Muscle of back (tissue), 3 donors: ENCODE measurements at regions not wholly inside any gene's neighbourhood (a gene's known extent, or its start where the extent isn't known, plus 50 kb on each side); places are given as distances from the start of the nearest gene placed in this dataset.
"Not testable (repeated sequence)": the region's sequence is repeated elsewhere in the genome, so short reads cannot be mapped to it uniquely, and the experiment has no call there.

Experiments
- DNase-seq, 3 donors: peaks; one replicate each; pipeline versions ENCODE4 v3.0.0 to v3.0.0-alpha.2; 2013

- no peak for DNase-seq
These were observed 166.4 kb upstream of the SLC27A6 start for GRCh38 chr5:128798871-128799270.

- no peak for DNase-seq
These were observed 165.3 kb upstream of the SLC27A6 start for GRCh38 chr5:128799945-128800344.

- no peak for DNase-seq
These were observed 164.9 kb upstream of the SLC27A6 start for GRCh38 chr5:128800377-128800776.

- no peak for DNase-seq
These were observed 151.8 kb upstream of the SLC27A6 start for GRCh38 chr5:128813317-128814070.

GRCh38 chr5:128815201-128815600 lies 150.1 kb upstream of the SLC27A6 start:
- DNase-seq, result no peak

GRCh38 chr5:128825826-128826225 lies 139.5 kb upstream of the SLC27A6 start:
- peak in 1 of 3 donors; percentile 25 for DNase-seq

DNA sequence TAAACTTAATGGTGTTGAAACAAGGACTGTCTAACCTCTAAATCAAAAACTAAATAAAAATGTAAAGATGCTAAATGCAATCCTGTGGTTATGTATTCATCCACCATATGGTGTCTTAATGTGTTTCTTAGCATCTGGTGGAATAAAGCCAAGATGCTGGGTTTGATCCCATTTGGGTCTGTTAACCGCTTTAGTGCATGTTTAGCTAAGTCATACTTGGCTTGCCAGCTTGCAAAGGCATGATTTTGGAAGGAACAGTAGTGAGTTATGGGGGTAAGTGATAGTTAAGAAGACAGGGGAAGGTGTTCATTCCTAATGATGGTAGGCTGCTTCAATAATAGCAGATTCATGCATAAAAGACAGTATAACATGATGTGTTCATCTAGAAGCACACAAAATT lies 139.0 kb upstream of the SLC27A6 start:
- DNase-seq, result peak in 2 of 3 donors; percentile 37 to 43

DNA sequence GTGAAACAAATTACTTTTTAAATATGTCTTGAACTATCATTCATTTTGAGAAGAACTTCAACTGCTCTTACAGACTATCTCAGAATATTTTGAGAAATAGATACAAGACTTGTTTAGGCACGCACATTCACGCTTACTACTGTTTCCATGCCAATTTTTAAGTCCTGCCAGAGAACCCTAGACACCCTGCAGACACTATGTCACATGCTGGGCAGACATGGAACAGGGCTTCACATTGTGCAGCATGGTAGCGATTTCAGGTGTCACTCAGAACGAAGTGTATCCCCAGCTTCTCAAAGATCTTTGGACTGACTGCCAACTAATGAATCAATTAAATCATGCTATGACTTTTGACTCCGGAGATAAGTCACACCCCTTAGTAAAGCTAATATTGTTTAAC lies 128.7 kb upstream of the SLC27A6 start:
- DNase-seq, result no peak

GRCh38 chr5:128838623-128839022 lies 126.7 kb upstream of the SLC27A6 start:
- DNase-seq, result no peak

- peak in 1 of 3 donors; percentile 22 for DNase-seq
These were observed 123.0 kb upstream of the SLC27A6 start for GRCh38 chr5:128842241-128842640.

DNA sequence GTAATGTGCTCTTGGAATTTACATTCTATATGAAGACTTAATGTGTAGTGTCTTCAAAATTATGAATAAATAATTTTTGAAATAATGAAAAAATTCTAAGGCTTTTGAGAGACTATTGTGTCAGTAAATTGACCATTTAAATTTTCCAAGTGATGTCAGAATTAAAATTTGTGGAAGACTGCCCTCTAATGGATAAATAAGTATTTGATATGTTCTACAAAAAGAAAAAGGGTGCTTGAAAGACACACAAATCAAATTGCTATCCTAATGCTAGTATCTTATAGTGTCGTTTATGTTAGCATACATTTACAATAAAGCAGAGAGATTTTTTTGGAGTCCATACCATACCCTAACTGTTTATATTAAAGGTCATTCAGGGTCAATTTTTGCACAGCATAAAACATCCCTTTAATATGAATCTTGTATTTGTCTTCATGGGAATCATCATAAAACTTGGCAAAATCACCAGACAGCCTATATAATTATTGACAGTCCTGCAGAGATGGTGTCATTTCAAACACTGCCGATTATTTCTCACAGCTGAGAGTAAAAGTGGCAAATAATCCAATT lies 120.8 kb upstream of the SLC27A6 start:
- DNase-seq, result peak; percentile 29 to 69 (median 49)

GRCh38 chr5:128850049-128850448 lies 115.2 kb upstream of the SLC27A6 start:
- DNase-seq, result no peak

- no peak for DNase-seq
These were observed 110.4 kb upstream of the SLC27A6 start for GRCh38 chr5:128854931-128855330.

DNA sequence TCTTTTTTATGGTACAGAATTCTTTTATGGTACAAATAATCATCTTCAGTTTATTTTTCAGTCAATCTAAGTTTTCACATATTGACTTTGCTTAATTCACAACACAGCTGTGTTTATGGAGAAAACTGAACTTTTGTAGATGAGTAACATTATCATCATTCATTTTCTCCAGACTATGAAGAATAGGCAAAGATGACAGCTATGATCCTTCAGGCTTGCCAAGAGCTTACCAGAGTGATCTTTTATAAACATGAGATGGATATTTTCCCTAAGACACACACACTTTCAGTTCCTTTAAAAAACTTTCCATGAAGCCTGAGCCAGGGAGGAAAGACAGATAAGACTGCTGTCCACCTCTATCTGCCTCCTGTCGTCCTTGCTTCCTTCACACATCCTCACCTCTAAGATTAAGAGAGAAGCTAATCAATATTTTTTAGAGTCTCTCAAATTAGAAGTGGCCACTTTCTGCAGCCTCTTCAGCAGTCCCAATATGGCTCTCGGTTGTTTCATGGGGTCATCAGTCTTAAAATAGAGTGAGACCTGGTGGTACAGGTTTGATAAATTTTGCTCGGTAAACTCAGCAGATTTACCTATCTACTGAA lies 108.1 kb upstream of the SLC27A6 start:
- DNase-seq, result peak in 1 of 3 donors; percentile 22

GRCh38 chr5:128858995-128859394 lies 106.3 kb upstream of the SLC27A6 start:
- no peak for DNase-seq

DNA sequence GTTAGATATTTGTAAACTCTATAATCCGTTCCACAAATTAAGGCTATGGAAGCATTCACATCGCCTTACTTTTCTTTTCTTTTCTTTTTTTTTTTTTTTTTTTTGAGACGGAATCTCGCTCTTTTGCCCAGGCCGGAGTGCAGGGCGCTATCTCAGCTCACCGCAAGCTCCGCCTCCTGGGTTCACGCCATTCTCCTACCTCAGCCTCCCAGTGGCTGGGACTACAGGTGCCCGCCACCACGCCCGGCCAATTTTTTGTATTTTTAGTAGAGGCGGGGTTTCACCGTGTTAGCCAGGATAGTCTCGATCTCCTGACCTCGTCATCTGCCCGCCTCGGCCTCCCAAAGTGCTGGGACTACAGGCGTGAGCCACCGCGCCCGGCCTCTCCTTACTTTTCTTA lies 104.1 kb upstream of the SLC27A6 start:
- DNase-seq, result not testable (repeated sequence)

DNA sequence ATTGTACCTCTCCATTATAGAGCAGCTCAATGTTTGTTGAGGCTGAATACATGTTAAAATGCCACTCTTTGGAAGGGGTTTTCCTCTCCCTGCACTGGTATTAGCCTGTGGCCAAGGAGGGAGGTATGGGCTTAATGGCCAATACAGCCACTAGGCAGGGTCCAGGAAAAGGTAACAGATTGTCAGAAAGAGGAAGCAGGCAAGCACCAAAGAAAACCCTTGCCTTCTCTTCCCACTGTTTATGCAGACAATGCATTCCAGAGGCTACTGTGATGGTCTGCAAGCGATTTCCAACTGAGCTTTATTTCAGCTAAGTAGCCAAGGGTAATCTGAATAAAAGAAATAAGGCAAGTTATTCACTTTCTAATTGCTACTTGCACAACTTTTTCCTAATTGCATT lies 95.3 kb upstream of the SLC27A6 start:
- no peak for DNase-seq

DNA sequence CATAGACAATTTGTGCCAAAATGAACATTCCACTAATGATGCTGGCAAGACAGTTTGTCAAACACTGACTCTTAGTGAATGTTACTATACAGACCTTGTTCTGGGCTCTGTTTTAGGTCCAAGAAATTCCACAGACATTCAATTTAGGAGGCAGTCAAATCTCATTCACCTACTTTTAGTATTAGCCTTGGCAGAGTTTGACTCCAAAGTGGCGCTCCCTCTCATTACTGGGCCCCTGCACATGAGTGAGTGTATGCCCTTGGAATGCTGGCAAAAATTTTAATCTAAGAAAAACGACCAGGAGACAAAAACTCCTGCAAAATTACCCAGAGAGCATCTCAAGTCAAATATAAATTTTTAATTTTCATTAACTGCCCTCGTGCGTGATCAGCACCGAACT lies 94.9 kb upstream of the SLC27A6 start:
- peak in 2 of 3 donors; percentile 11 to 32 for DNase-seq

DNA sequence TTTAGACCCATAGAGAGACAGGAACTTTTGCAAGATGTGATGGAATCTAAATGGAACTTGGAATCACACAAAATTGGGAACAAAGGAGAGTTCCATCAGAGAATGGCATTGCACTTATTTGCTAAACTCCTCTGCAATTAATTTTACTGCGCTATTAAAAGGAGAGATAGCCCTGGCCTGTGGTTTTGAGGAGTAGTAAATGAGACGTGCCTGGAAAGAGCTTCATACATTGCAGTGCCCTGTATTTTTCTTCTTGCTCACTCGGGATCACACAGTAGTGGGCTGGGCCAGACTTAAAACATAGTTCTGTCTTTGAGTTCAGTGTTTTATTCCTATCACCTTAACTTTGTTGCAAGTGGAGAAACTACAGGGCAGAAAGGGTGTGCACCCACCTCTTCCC lies 94.4 kb upstream of the SLC27A6 start:
- DNase-seq, result no peak

GRCh38 chr5:128876569-128877382 lies 88.5 kb upstream of the SLC27A6 start:
- DNase-seq, result no peak

DNA sequence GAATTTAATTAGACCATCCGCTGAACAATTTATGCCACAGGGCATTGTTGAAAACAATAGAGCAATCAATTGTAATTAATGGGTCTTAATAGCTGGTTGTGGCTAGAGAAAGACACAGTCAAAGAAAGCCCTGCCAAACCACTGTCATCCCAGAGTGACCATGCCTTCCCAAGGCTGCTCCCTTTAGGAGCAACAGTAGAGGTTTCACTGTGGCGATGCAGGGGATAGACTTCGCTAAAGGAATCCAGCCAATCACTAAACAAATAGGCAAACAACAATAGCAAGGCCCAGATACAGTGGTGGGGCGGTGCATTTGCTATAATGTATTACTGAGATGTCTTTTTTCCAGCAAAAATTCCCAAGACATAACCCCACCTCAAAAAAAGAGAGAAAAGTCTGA lies 87.8 kb upstream of the SLC27A6 start:
- no peak for DNase-seq

DNA sequence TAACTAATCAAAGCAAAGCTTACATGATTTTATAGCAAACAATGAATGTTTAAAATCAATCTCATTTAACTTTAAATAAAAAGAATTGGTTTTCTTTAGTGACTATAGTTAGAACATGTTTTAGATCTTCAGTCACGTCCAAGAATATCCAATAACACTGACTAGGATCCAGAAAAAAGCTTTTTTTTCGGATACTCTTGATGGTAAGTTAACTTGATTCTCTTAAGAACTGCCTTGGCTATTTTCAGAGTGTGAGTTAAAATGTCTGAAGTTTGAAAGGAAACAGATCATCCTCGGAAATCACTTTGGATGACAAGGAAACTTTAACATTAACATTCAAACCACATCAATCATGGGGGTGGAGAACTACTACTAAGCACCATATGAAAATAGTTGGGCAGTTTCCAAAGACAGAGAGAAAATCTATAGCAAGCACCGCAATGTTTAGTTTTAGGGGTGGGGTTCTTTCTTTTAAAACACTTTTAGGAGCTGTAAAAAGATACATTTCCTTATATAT lies 83.7 kb upstream of the SLC27A6 start:
- DNase-seq, result peak; percentile 1 to 43 (median 10)
